DOHH2 (cell line): ENCODE measurements at regions not wholly inside any gene's neighbourhood (a gene's known extent, or its start where the extent isn't known, plus 50 kb on each side); places are given as distances from the start of the nearest gene placed in this dataset.

ENCODE experiments used
- CTCF ChIP-seq: fragments of 200-600 bp; sonication (generic); IDR thresholded peaks from one replicate; pipeline ENCODE4 v1.5.1; 2014; ENCODE audit warnings: antibody characterized with exemption, mild to moderate bottlenecking, low read depth, low read length; ENCODE audit not compliant: poor library complexity, severe bottlenecking
- EZH2phosphoT487 ChIP-seq: fragments of 200-600 bp; sonication (generic); IDR thresholded peaks from 2 replicates; pipeline ENCODE4 v1.6.1; 2017; ENCODE audit warnings: borderline replicate concordance, mild to moderate bottlenecking, antibody characterized with exemption, low read length, moderate library complexity, mixed read lengths

GRCh38 chr2:238997684-238998083, 149.8 kb downstream of the TWIST2 start:
- TF ChIP-seq CTCF (no peak), EZH2phosphoT487 (no peak)
